ENCODE measurements at regions not wholly inside any gene's neighbourhood (a gene's known extent, or its start where the extent isn't known, plus 50 kb on each side); places are given as distances from the start of the nearest gene placed in this dataset.

- TF ChIP-seq POLR2A (IDR thresholded peaks at IDR 0.05; ENCODE audit: low read depth, low read length), result no peak
- TF ChIP-seq NFYB (IDR thresholded peaks at IDR 0.05; ENCODE audit: insufficient read depth, low read depth, low read length), result no peak
- TF ChIP-seq, protein P1, sequence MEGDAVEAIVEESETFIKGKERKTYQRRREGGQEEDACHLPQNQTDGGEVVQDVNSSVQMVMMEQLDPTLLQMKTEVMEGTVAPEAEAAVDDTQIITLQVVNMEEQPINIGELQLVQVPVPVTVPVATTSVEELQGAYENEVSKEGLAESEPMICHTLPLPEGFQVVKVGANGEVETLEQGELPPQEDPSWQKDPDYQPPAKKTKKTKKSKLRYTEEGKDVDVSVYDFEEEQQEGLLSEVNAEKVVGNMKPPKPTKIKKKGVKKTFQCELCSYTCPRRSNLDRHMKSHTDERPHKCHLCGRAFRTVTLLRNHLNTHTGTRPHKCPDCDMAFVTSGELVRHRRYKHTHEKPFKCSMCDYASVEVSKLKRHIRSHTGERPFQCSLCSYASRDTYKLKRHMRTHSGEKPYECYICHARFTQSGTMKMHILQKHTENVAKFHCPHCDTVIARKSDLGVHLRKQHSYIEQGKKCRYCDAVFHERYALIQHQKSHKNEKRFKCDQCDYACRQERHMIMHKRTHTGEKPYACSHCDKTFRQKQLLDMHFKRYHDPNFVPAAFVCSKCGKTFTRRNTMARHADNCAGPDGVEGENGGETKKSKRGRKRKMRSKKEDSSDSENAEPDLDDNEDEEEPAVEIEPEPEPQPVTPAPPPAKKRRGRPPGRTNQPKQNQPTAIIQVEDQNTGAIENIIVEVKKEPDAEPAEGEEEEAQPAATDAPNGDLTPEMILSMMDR (IDR thresholded peaks at IDR 0.05 in 2 of 3, conservative IDR thresholded peaks at IDR 0.05 in 1 of 3; ENCODE audit: control insufficient read depth in 2 of 3, extremely low read depth in 1 of 3, insufficient read depth in 1 of 3, low read depth in 3 of 3, low read length in 3 of 3), result no peak
- no peak for TF ChIP-seq EP300 (IDR thresholded peaks at IDR 0.05; ENCODE audit: borderline replicate concordance in 1 of 2, control insufficient read depth in 1 of 2, low read depth in 2 of 2, low read length in 2 of 2)
- TF ChIP-seq POLR2AphosphoS2 (IDR thresholded peaks at IDR 0.05; ENCODE audit: low read depth, low read length), result no peak
- TF ChIP-seq TAF1 (IDR thresholded peaks at IDR 0.05; ENCODE audit: borderline replicate concordance, low read depth, low read length), result no peak
- no peak for TF ChIP-seq ZNF384 (IDR thresholded peaks at IDR 0.05; ENCODE audit: borderline replicate concordance, low read depth, low read length)
- TF ChIP-seq HDAC6 (IDR thresholded peaks at IDR 0.05; ENCODE audit: unreplicated experiment), result no peak
- TF ChIP-seq TCF3 (IDR thresholded peaks at IDR 0.05; ENCODE audit: borderline replicate concordance, insufficient read depth, low read depth, low read length), result no peak
- no peak for TF ChIP-seq ATF3 (IDR thresholded peaks at IDR 0.05; ENCODE audit: borderline replicate concordance, extremely low read depth, low read depth, low read length)
Observed at GRCh38 chr3:26308454-26308853, 314.1 kb upstream of the LRRC3B start.
